ENCODE measurements at regions not wholly inside any gene's neighbourhood (a gene's known extent, or its start where the extent isn't known, plus 50 kb on each side); places are given as distances from the start of the nearest gene placed in this dataset.

GRCh38 chr2:76472946-76473345 is 762.2 kb upstream of the GCFC2 start:
- H3K4me3 ChIP-seq (ENCODE audit: low read depth, low read length) = no peak overlapping the region
- no peak for TF ChIP-seq CTCF (IDR thresholded peaks at IDR 0.05; ENCODE audit: low read depth, low read length, missing control alignments)
- DNase-seq (ENCODE audit: low read depth) = no peak

DNA sequence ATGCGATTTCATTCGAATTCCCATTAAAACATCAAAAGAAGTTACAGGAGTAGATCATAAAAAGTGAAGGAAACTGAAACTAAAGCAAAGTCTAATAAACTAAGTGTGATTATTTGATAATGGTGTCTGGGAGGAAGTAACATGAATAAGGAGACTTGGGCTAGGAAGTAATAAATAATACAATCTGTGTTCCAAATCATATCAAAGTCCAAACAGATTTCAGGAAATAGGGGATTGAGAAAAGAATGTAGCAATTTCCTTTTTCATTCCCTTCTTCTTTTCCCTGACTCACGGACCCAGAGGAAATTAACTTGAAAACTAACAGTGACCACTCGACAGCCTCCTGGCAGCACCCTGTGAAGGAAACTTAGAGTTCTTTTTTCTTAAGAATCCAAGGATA is 758.4 kb upstream of the GCFC2 start:
- TF ChIP-seq CTCF (IDR thresholded peaks at IDR 0.05; ENCODE audit: low read depth, low read length, missing control alignments) = no peak
- no peak for DNase-seq (ENCODE audit: low read depth)

DNA sequence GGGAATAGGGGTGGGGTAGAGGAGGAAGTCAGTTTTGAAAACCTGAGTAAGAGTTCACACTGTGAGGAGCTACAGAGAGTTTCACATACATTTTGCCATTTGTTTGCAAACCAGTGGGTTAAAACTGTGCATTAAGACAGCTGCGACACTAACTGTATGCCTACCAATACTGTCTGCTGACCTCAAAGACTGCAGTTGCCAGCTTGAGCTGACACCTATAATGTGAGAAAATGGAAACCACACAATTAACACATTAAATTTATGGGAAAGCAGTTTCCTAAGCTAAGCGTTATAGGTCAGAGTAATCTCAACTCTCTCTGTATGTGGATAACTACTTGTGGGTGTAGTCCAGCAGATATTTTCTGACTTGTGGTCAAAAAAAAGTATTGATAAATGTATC is 756.6 kb upstream of the GCFC2 start:
- DNase-seq (ENCODE audit: low read depth) = no peak
- no peak for TF ChIP-seq CTCF (IDR thresholded peaks at IDR 0.05; ENCODE audit: low read depth, low read length, missing control alignments)
- H3K4me3 ChIP-seq (ENCODE audit: low read depth, low read length) = no peak overlapping the region

More for the DNA sequence above, 758.4 kb upstream of the GCFC2 start:
- H3K4me3 ChIP-seq (ENCODE audit: low read depth, low read length) = no peak overlapping the region

GRCh38 chr2:76464310-76464709 is 753.6 kb upstream of the GCFC2 start:
- no peak for DNase-seq (ENCODE audit: low read depth)
- H3K4me3 ChIP-seq (ENCODE audit: low read depth, low read length) = no peak overlapping the region
- no peak for TF ChIP-seq CTCF (IDR thresholded peaks at IDR 0.05; ENCODE audit: low read depth, low read length, missing control alignments)

GRCh38 chr2:76461431-76461830 is 750.7 kb upstream of the GCFC2 start:
- TF ChIP-seq CTCF (IDR thresholded peaks at IDR 0.05; ENCODE audit: low read depth, low read length, missing control alignments) = no peak
- no peak overlapping the region for H3K4me3 ChIP-seq (ENCODE audit: low read depth, low read length)
- DNase-seq (ENCODE audit: low read depth) = no peak

DNA sequence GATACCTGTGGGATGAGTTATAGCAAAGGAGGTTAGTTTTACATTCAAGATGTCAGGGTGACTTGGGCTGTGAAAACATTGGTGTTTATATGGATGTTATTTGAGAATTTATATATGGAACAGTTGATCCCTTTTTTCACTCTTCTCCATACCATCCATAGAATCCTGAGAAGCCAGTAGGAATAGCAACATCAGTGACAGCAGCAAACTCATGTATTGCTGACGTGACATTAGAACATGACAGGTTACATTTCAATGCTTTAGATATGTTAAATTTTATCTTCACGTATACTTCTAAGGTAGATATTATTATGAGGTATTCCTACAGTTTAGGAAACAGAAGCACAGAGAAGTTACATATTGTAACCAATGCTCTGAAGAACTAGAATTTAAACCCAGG is 745.2 kb upstream of the GCFC2 start:
- H3K4me3 ChIP-seq (ENCODE audit: low read depth, low read length) = no peak overlapping the region
- no peak for DNase-seq (ENCODE audit: low read depth)
- TF ChIP-seq CTCF (IDR thresholded peaks at IDR 0.05; ENCODE audit: low read depth, low read length, missing control alignments) = no peak

- no peak overlapping the region for H3K4me3 ChIP-seq (ENCODE audit: low read depth, low read length)
- TF ChIP-seq CTCF (IDR thresholded peaks at IDR 0.05; ENCODE audit: low read depth, low read length, missing control alignments) = no peak
- no peak for DNase-seq (ENCODE audit: low read depth)
Observed at GRCh38 chr2:76450024-76450475, 739.3 kb upstream of the GCFC2 start.
